Medulla oblongata (tissue), 1 donor: ENCODE measurements at regions not wholly inside any gene's neighbourhood (a gene's known extent, or its start where the extent isn't known, plus 50 kb on each side); places are given as distances from the start of the nearest gene placed in this dataset.

Experiments used
- DNase-seq: peaks from one replicate; pipeline ENCODE4 v3.0.0-alpha.2; 2015; ENCODE audit errors: extremely low spot score

DNA sequence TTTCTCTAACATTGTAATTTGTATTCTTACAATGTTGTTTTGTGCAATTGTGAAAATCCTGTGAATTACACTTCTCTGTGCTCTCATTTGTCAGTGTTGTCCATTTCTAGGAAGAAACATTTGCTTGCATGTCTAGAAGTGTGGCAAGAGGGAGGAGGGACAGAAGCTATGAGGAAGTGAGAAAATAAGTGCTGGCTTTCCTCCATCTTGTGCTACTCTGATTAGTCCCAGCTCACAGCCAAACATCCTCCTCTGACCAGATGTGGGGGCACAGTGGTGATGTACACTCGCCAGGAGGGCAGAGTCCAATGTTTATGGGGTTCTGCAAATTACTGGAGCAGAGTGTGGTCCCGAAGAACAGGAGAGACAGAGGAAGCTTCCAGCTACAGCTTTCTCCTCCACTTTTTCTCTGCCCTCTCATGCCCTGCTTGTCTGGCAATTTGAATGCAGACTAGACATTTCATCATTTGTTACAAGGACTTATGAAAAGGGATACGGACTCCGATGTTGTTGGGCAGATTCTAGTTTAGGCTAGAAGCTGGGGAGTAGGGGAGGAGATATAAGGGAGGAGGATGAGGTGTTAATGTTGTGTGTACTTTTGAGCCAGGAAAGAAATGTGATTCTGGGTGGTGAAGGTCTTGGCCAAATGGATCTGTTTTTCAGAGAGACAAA, 131.0 kb upstream of the C1GALT1 start:
- peak; percentile 72 for DNase-seq

DNA sequence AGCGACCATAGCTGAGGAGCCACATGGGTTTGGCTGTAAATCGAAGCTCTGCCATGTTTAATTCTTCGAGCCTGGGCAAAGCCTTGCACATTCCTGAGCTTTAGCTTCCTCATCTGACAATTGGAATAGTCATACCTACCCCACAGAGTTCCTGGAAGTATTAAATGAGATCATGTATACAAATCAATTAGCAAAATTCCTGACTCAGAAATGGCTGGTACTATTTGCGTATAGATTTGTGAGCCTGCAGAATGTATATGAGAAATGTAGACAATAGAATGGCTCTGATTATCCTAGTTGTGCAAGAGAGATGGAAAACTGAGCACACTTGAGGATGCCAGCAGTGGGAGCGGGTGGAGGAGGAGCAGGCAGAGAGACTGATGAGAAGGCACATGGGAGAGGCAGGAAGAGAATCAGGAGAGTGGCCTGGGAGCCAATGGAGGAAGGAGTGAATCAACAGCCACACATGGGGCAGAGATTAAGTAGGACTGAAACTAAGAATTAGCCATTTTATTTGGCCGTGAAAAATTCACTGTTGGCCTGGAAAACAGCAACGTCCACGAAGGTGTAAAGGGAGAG, 128.0 kb upstream of the C1GALT1 start:
- no peak for DNase-seq

DNA sequence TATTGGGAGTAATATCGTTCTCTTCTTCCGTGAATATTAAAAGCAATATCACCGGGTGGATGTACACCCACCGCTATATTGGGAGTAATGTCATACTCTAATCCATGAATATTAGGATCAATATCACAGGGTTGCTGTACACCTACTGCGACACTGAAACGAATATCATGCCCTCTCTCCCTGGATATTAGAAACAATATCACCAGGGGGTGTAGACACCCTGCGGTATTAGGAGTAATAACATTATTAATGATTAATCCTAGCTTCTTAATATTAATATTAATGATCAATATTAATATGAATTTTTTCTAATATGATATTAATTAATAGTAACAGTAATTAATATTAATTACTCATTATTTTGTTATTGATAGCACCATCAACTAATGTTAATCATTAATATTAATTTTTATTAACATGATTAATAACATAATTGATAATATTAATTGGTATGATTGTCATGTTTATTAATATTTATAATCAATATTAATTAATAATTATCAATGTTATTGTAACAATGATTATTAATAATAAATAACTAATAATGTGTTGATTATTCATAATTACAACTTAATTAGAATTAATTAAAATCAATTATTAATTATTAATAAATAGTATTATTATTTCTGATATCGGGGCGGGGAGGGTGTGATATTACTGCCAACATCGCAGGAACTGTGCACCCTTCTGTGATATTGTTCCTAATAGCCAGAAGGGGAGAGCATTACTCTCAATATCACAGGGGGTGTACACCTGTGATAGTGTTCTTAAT, 121.3 kb upstream of the C1GALT1 start:
- no peak for DNase-seq

DNA sequence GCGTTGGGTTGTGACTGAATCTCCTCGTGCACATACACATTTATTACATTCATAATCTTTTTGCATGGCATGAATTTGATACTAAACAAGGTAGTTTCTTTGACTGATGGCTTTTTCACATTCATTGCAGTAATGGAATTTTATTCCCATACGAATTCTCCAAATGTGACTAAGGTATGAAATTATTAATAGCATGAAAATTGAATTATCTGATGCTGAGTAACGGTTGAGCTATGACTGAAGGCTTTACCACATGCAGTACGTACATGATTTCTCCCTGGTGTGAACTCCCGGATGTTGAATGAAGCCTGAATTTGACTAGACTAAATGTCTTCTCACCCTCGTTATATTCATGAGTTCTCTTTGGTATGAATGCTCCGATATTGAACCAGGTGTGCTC, 104.4 kb upstream of the C1GALT1 start:
- DNase-seq = no peak

DNA sequence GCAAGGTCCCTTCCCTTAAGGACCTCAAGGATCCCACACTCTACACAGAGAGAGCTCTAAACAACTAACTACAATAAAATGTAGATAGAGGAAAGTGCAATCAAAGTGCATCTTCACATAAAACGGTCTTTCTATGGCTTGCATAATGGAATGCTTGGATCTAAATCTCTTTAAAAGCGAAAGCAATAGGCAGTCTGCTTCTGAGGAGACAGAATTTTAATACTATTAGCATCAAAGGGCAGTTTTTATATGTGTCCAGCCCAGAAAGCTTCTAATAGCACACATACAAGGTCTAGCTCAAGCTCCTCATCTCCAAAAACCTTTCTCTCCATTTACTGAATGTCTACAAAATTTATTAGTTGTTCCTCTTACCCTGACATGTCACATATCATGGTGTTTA, 101.5 kb upstream of the C1GALT1 start:
- DNase-seq = no peak

DNA sequence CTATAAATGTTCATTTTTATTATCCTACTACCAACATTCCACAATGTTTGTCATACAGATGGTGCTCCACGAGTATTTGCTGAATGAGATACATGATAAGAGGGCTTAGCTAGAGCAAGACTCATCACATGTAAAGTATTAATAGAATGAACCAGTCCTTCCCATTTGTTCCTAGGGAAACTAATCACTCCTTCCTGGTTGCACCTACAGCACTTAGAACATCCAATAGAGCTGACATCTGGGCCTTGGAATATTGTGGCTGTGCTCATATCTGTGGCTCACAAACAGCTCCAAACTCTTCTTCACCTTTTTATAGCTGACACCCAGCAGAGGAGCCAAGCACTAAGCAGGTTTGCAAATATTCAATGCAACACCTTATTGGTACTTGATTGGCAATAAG, 91.9 kb upstream of the C1GALT1 start:
- DNase-seq = no peak

DNA sequence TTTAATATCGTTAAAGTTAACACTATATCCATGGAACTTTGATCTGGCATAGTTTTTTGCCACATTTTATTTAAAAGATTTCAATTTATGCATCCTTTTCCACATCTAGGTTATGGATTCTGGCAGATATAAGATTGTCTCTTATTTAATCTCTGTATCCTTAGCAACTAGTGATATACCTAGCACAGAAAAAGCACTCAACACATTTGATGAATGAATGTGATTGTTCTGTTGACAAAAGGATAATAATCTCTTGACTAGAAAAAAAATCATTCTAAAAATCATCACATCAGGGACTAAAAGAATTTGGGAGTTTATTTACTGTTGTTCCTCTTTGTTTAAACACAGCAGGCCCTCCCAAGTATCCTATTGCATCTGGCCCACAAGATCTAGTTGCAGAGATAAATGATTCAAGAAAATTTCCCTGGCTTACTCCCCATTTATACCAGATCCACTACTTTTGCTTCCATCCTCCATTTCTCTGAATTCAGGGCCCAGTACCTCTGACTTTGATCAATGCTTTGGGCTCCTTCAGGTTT, 84.0 kb upstream of the C1GALT1 start:
- DNase-seq = no peak

DNA sequence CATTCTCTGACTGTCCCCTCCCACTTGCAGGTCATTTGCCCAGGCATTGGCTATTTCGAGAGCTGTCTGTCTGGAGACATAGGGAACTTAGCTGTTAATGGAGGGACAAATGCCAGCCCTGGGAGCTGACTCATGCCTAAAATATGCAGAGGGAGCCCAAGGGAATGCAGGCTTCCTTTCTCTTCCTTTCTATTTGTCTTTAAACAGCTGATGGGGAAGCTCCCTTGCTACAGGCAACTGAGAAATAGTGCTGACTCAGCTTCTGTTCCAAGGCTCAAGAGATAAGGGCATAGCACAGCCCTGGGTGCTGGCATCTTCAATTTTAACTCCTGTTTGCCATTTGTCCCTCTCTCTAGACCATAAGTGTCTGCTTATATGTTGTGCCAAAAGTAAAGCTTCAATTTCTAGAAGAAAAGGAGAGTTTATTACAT, 82.7 kb upstream of the C1GALT1 start:
- DNase-seq = peak; percentile 74

DNA sequence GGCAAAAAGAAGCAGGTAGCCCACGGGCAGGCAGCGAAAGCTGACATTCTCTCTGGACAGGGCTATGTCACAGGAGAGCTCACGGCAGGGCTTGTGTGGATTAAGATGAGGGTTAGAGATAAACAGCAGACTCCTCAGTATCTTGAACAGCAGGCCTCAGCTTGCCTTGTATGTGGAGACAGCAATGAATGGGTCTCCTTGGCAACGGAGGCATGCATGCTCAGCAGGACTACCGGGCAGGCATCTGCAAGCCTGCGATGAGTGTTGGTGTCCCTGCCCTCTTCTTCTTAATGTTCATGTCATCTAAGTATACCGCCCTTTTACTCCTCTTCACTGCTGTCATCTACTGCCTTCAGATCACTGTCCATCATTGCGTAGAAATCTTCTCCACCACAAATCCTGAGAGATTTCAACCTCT, 81.9 kb upstream of the C1GALT1 start:
- DNase-seq = no peak

DNA sequence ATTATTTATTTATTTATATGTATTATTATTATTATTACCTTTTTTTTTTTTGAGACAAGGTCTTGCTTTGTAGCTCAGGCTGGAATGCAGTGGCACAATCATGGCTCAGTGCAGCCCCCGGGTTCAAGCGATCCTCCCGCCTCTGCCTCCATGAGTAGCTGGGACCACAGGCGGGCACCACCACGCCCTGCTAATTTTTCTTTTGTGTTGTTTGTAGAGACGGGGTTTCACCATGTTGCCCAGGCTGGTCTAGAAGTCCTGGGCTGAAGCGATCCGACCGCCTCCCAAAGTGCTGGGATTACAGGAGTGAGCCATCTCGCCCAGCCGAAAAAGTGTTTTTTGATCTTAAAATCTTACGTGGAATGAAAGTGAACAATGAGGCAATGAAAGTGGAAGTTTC, 79.4 kb upstream of the C1GALT1 start:
- DNase-seq = no peak

DNA sequence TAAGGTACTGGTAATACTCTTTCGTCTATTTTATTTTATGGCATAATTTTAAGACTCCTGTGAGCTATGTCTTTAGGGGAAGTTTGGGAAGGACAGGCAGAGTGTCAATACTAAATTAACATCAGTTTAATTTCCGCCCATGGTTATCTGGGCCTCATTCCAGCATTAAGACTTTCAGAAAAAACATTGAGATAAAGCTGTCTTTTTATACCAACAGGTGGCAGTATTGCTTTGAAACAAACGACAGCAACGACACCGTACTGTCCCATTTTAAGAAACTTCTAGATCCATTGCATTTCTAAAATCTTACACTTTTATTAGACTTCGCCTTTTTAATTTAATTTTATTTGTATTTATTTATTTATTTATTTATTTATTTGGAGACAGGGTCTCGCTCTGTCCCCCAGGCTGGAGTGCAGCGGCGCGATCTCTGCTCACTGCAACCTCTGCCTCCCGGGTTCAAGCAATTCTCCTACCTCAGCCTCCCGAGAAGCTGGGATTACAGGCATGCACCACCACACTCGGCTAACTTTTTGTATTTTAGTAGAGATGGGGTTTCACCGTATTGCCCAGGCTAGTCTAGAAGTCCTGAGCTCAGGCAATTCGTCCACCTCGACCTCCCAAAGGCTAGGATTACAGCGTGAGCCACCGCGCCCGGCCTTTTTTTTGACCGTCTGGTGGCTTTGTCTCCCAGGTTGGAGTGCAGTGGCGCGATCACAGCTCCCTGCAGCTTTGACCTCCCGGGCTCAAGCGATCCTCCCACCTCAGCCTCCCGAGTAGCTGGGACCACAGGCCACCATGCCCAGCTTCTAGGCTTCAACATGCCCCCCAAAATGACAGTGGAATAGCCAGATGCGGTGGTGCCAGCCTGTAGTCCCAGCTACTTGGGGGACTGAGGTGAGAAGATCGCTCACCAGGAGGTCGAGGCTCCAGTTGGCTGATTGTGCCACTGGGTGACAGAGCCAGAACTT, 78.7 kb upstream of the C1GALT1 start:
- DNase-seq = peak; percentile 80

DNA sequence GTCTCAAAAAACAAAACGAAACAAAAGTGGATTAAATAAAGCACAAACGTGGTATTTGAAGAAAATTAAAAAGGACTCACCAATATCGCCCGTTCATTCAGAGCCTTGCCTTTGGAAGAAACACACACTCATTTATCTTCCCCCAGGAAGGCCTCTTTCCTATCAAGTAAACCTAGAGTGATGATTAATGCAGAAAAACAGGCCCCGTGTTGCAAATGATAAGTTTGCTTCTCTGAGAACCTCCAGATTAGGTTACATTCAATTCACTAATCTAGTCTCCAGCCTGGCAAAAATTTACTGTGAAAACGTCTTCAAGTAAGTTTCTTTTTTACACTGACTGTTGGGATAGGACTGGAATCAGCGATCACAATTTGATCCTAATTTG, 78.0 kb upstream of the C1GALT1 start:
- no peak for DNase-seq

DNA sequence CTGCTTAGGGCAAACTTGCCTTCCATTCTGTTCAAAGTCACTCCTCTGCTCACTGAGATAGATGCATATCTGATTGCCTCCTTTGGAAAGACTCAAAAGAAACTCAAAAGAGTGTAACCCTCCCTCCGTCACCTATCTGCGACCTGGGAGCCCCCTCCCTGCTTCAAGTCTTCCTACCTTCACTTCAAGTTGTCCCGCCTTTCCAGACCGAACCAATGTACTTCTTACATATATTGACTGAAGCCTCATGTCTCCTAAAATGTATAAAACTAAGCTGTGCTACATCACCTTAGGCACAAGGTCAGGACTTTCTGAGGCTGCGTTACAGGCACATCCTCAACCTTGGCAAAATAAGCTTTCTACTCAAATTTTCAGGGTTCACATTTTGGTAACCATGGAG, 77.4 kb upstream of the C1GALT1 start:
- no peak for DNase-seq

DNA sequence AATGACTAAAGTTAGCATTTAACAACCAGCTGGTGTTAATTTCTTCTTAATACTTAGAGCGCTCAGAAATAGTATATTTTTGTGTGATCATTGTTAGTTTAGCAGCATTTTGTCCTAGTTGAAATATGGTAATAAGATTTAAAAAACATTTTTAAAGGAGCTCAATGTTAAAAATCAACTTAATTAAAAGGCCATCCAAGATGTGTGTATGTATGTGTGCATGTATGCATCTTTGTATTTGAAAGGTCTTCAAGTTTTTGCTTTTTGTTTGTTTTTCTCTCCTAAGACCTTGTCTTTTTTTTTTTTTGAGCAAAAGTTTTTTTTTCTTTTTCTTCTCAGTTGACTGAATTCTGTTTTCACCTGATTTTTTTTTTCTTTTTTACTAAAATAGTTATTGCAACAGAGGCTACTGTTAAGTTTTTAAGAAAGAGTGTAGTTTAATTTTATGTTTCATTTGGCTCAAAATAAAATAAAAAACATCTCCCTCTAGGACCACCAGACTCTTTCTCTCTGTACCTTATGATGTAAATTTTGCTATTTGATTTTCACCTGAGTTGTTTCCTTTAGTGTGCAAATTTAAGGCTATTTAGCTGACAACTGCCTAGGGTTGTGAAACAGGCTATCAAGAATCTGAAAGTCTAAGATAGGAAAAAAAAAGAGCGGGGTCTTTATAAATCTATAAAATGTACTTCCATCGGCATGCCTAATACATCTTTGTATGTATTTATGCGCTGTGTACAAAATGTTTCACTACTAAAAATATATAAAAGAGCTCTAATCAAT, 76.4 kb upstream of the C1GALT1 start:
- DNase-seq = no peak

DNA sequence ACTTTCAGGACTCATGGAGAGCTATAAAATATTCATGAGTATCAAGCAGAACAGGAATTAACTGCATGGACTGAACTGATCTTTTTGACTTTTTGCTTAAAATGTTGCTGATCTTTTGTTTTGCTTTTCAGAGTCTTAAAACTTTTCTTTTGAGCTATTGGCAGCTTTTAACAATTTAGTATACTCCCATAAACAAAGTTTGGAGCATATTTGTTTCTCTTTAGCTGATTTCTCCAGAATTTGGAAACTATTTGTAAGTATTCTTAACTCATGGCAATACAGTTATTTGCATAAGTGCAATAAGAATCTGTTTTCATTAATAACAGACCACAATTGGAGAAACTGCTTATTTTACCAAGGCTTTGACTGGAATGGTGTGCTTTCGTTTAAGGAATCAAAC, 73.4 kb upstream of the C1GALT1 start:
- no peak for DNase-seq

DNA sequence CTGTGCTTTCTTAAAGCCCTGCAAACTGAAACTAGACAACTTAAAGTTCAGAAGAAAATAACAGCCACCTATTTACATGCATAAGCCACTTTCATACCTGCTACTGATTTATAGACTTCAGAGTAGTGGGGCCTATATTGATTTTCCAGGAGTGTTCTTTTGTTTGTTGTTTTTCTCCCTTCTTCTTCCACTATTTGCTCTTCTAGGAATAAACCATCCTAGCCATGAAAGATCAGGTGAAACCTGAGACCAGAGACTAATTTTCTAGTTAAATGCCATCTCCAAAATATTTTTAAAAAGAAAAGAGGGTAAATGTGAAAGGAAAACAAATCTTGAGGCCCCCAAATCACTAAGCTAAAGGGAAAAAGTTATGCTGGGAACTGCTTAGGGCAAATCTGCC, 72.4 kb upstream of the C1GALT1 start:
- DNase-seq = no peak

DNA sequence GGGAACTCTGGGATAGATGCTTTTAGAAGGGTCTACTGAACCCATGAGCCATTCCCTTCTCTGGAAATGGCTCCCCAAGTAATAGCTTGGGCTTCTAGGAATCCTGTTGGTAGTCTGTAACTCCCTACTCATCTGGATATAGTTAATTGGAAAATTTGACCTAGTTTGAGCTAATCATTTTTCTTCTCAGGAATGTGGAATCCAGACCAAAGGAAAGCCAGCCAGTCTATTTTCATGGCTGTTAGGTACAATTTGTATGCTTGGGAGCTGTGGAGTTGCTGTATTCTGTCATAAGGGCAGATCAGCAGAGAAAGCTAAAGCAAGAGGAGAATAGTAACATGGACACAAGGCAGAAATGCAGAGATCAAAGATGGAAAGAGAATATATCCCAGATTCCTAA, 71.6 kb upstream of the C1GALT1 start:
- DNase-seq = no peak

DNA sequence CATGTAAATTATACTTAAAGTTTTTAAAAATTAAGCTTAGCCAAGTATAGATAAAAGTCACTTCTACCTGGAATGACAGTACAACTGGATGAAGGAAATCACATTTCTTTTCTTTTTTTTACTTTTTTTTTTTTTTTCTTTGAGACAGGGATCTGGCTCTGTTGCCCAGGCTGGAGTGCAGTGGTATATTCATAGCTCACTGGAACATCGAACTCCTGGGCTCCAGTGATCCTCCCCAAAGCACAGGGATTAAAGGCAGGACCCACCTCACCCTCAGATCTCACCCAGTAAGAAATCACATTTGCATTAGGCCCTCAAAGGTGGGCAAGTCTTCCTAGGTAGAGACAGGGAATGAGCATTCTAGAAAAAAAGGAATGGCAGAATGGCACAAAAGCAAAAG, 69.5 kb upstream of the C1GALT1 start:
- DNase-seq = no peak

DNA sequence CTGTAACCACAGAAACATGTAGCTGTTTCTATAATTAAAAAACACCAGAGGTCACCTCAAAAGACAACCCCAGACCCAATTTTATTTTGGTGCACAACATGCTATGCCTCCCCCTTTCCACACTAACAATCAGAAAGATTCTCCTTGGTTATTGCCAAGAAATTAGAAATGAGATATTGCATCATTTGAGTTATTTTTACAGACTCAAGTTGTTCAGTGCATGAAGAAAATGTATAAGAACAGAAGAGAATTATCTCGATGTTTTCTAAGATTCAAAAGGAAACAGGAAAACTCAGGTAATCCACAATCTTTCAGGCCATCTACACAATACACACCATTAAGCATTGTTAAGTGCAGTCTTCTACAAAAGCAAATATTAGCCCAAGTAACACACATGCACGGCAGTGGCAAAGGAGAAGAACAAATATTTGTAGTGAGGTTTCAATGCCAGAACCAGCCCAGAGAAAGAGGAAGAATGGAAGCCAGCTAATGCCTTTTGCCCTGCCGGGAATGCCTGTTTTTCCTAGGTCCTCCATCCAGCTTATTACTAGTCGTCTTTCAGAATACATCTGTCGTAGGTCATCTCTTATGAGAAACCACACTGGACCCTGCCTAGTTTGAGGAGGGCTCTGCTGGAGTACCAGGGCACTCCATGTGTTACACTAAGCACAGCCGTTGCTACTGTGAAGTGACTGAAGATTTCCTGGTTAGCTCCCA, 67.6 kb upstream of the C1GALT1 start:
- DNase-seq = no peak

DNA sequence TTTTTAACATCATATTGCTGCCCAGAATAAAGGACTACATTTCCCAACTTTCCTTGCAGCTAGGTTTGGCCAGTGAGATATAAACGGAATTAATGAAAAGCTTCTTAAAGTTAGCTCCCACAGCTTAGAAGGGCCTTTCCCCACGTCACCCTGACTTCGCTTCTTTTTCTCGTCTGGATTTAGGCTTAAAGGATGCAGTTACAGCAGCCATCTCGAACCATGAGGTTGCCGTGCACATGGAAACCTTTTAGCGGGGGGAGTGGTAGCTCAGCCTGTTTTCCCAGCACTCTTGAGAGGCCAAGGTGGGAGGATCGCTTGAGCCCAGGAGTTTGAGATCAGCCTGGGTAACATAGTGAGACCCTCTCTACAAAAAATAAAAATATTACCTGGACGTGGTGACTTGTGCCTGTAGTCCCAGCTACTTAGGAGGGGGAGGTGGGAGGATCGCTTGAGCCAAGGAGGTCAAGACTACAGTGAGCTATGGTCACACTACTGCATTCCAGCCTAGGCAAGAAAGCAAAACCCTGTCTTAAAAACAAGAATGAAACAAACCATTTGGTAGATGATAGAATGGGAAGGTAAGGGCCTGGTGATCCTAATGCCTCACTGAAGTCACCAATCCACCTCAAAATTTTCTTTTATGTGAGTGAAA, 64.3 kb upstream of the C1GALT1 start:
- DNase-seq = no peak
